Calu3 (cell line): ENCODE measurements at regions not wholly inside any gene's neighbourhood (a gene's known extent, or its start where the extent isn't known, plus 50 kb on each side); places are given as distances from the start of the nearest gene placed in this dataset.

Experiments
- BruUV-seq: library from RNA; stranded (reverse); fragments of 400-500 nt; replicated peaks from 2 replicates; lab custom pipeline; 2021; lab: Mats Ljungman, UMichigan
- CTCF ChIA-PET: fragments of 300-600 bp; sonication (Branson Sonifier 250); formaldehyde crosslinking; loops from one replicate; lab custom pipeline; 2022; ENCODE audit warnings: antibody characterized with exemption; lab: Charles Lee
- DNase-seq: peaks from one replicate; pipeline ENCODE4 v3.0.0; 2022
- H3K27ac Mint-ChIP-seq: one replicate; pipeline ENCODE4 v1.8.0; 2022; ENCODE audit warnings: mixed read lengths; ENCODE audit not compliant: unreplicated experiment
- H3K27me3 Mint-ChIP-seq: one replicate; pipeline ENCODE4 v1.8.0; 2022; ENCODE audit warnings: mixed read lengths; ENCODE audit not compliant: unreplicated experiment
- H3K36me3 Mint-ChIP-seq: one replicate; pipeline ENCODE4 v1.8.0; 2022; ENCODE audit warnings: mild to moderate bottlenecking, moderate library complexity, mixed read lengths; ENCODE audit not compliant: insufficient read depth, unreplicated experiment
- H3K4me1 Mint-ChIP-seq: one replicate; pipeline ENCODE4 v1.8.0; 2022; ENCODE audit warnings: mild to moderate bottlenecking, low read depth, mixed read lengths; ENCODE audit not compliant: unreplicated experiment
- H3K4me3 Mint-ChIP-seq: one replicate; pipeline ENCODE4 v1.8.0; 2022; ENCODE audit warnings: mild to moderate bottlenecking, low read depth, moderate library complexity, mixed read lengths; ENCODE audit not compliant: unreplicated experiment
- H3K9me3 Mint-ChIP-seq: one replicate; pipeline ENCODE4 v1.8.0; 2022; ENCODE audit warnings: low read depth, mixed read lengths; ENCODE audit not compliant: unreplicated experiment
- CTCF ChIP-seq: fragments of 200-600 bp; IDR thresholded peaks from one replicate; pipeline ENCODE4 v1.8.0; 2022; ENCODE audit warnings: antibody characterized with exemption; ENCODE audit not compliant: unreplicated experiment
- intact Hi-C: fragments of 100-400 bp; cut with micrococcal nuclease; formaldehyde crosslinking; loops from one replicate; pipeline ENCODE4 v1.10.0; 2022; ENCODE audit not compliant: unreplicated experiment

- no peaks in the 10 kb centered on the region for H3K9me3 Mint-ChIP-seq
- H3K27me3 Mint-ChIP-seq: no peaks in the 10 kb centered on the region
- CTCF ChIA-PET: no interaction called here
- no TSS peak for BruUV-seq
- no peak for DNase-seq
- TF ChIP-seq CTCF: no peak
- intact Hi-C loops: no loop called here
- no peak overlapping the region for H3K4me3 Mint-ChIP-seq
- no peaks in the 10 kb centered on the region for H3K36me3 Mint-ChIP-seq
- H3K4me1 Mint-ChIP-seq: no peaks in the 10 kb centered on the region
- no peak overlapping the region for H3K27ac Mint-ChIP-seq
Measured at GRCh38 chrX:15191830-15192229, 78.1 kb downstream of the ASB9 start.

GRCh38 chrX:15188039-15188438 lies 81.8 kb downstream of the ASB9 start:
- no TSS peak for BruUV-seq
- CTCF ChIA-PET: no interaction called here
- DNase-seq: no peak
- Mint-ChIP-seq H3K9me3 (no peaks in the 10 kb centered on the region), H3K27ac (no peak overlapping the region), H3K4me3 (no peak overlapping the region), H3K36me3 (no peaks in the 10 kb centered on the region), H3K27me3 (no peaks in the 10 kb centered on the region), H3K4me1 (no peaks in the 10 kb centered on the region)
- no peak for TF ChIP-seq CTCF
- intact Hi-C loops: no loop called here

GRCh38 chrX:15177316-15177715 lies 92.6 kb downstream of the ASB9 start:
- no peak overlapping the region for H3K4me3 Mint-ChIP-seq
- H3K9me3 Mint-ChIP-seq: no peaks in the 10 kb centered on the region
- no peaks in the 10 kb centered on the region for H3K27me3 Mint-ChIP-seq
- no TSS peak for BruUV-seq
- DNase-seq: no peak
- H3K4me1 Mint-ChIP-seq: no peaks in the 10 kb centered on the region
- no peaks in the 10 kb centered on the region for H3K36me3 Mint-ChIP-seq
- no peak for TF ChIP-seq CTCF
- no peak overlapping the region for H3K27ac Mint-ChIP-seq
- intact Hi-C loops: no loop called here
- CTCF ChIA-PET: no interaction called here

GRCh38 chrX:15173411-15173810 lies 96.5 kb downstream of the ASB9 start:
- H3K9me3 Mint-ChIP-seq: no peaks in the 10 kb centered on the region
- no peaks in the 10 kb centered on the region for H3K4me1 Mint-ChIP-seq
- H3K36me3 Mint-ChIP-seq: no peaks in the 10 kb centered on the region
- CTCF ChIA-PET: no interaction called here
- no peak for DNase-seq
- BruUV-seq: no TSS peak
- no peak for TF ChIP-seq CTCF
- no peaks in the 10 kb centered on the region for H3K27me3 Mint-ChIP-seq
- no peak overlapping the region for H3K4me3 Mint-ChIP-seq
- intact Hi-C loops: no loop called here
- no peak overlapping the region for H3K27ac Mint-ChIP-seq
